Tibial nerve (tissue), 3 donors: ENCODE measurements at regions not wholly inside any gene's neighbourhood (a gene's known extent, or its start where the extent isn't known, plus 50 kb on each side); places are given as distances from the start of the nearest gene placed in this dataset.

Experiments used
- CTCF ChIP-seq, 5 experiments: fragments of 200-600 bp in 3 of 5; fragments of 450-650 bp in 2 of 5; sonication (generic) in 3 of 5; IDR thresholded peaks; one replicate each; pipeline ENCODE4 v1.5.1; 2016 to 2019; ENCODE audit warnings: antibody characterized with exemption in 5 of 5, mild to moderate bottlenecking in 3 of 5, moderate library complexity in 2 of 5
- POLR2A ChIP-seq, 2 donors: fragments of 450-650 bp; IDR thresholded peaks; one replicate each; pipeline ENCODE4 v1.6.1; 2017; ENCODE audit warnings: antibody characterized with exemption in 2 of 2, mild to moderate bottlenecking in 2 of 2, moderate library complexity in 2 of 2

- TF ChIP-seq CTCF (IDR thresholded peaks at IDR 0.05) (no peak), POLR2A (IDR thresholded peaks at IDR 0.05) (no peak)
Measured at GRCh38 chr10:65845916-65846315, 1079.9 kb upstream of the LRRTM3 start.
